22Rv1 (cell line): ENCODE measurements at regions not wholly inside any gene's neighbourhood (a gene's known extent, or its start where the extent isn't known, plus 50 kb on each side); places are given as distances from the start of the nearest gene placed in this dataset.

Experiments
- CTCF ChIP-seq: fragments of 450-650 bp; IDR thresholded peaks from 2 replicates; pipeline ENCODE4 v1.5.1; 2017; ENCODE audit warnings: mild to moderate bottlenecking
- ZFX ChIP-seq: fragments of 450-650 bp; IDR thresholded peaks from 2 replicates; pipeline ENCODE4 v1.6.1; 2017; ENCODE audit warnings: antibody characterized with exemption, borderline replicate concordance

- TF ChIP-seq CTCF (no peak), ZFX (no peak)
Measured at GRCh38 chr3:95437409-95437808, 1374.5 kb downstream of the NSUN3 start.
